ENCODE measurements at regions not wholly inside any gene's neighbourhood (a gene's known extent, or its start where the extent isn't known, plus 50 kb on each side); places are given as distances from the start of the nearest gene placed in this dataset.

- no peaks in the 10 kb centered on the region for H3K79me2 ChIP-seq (ENCODE audit: control insufficient read depth, insufficient read depth, low read length)
- H3K9me3 ChIP-seq (replicated peaks; ENCODE audit: control insufficient read depth, insufficient read depth, low read length) = no peaks in the 10 kb centered on the region
- no peak overlapping the region for H3K4me3 ChIP-seq (replicated peaks in 1 of 3; ENCODE audit: insufficient read depth in 1 of 3, low read depth in 1 of 3, low read length in 3 of 3)
- DNase-seq (ENCODE audit: low read depth, low spot score) (no peak), FAIRE-seq (no peak)
- ChIA-PET POLR2A (no interaction called here), CTCF (no interaction called here)
- TF ChIP-seq CTCF (IDR thresholded peaks at IDR 0.05; ENCODE audit: extremely low read depth in 1 of 2, insufficient read depth in 1 of 2, low read depth in 1 of 2, low read length in 2 of 2) (no peak), MYC (IDR thresholded peaks at IDR 0.05; ENCODE audit: low read depth, low read length) (no peak), GATA2 (IDR thresholded peaks at IDR 0.05; ENCODE audit: insufficient read depth, insufficient read length, low read depth, low read length) (no peak), JUN (IDR thresholded peaks at IDR 0.05; ENCODE audit: borderline replicate concordance, insufficient read depth, insufficient read length, low read depth) (no peak), MAX (IDR thresholded peaks at IDR 0.05; ENCODE audit: insufficient read depth, insufficient read length) (no peak), POLR2A (IDR thresholded peaks at IDR 0.05; ENCODE audit: low read depth, low read length) (no peak), POLR2AphosphoS5 (IDR thresholded peaks at IDR 0.05; ENCODE audit: insufficient read depth, low read depth, low read length) (no peak), EZH2 (IDR thresholded peaks at IDR 0.05; ENCODE audit: borderline replicate concordance, low read depth, low read length, severe bottlenecking) (no peak), FOS (IDR thresholded peaks at IDR 0.05; ENCODE audit: borderline replicate concordance, insufficient read depth, low read length) (no peak)
- no peak overlapping the region for H3K4me2 ChIP-seq (ENCODE audit: insufficient read depth, low read length)
- H3K9ac ChIP-seq (replicated peaks; ENCODE audit: extremely low read depth, insufficient read depth, low read length) = no peak overlapping the region
- intact Hi-C loops (cut with micrococcal nuclease) (no loop called here), dilution Hi-C loops (cut with MboI; ENCODE audit: extremely low pct_ligation_motif_present, low sequenced_read_pairs) (no loop called here)
- no peaks in the 10 kb centered on the region for H3K36me3 ChIP-seq (ENCODE audit: control insufficient read depth in 2 of 2, extremely low read depth in 1 of 2, insufficient read depth in 2 of 2, low read length in 2 of 2)
- no TSS peak for BruUV-seq (replicated peaks)
- H3K9me1 ChIP-seq (replicated peaks; ENCODE audit: control insufficient read depth, extremely low read depth, insufficient read depth, low read length) = no peaks in the 10 kb centered on the region
- no peak overlapping the region for H3K27ac ChIP-seq (ENCODE audit: insufficient read depth, low read depth, low read length)
- no peaks in the 10 kb centered on the region for H3K27me3 ChIP-seq (ENCODE audit: control insufficient read depth in 2 of 2, insufficient read depth in 2 of 2, low read length in 2 of 2)
- no peak overlapping the region for H2AFZ ChIP-seq (ENCODE audit: low read depth, low read length)
- peaks cover 2% of the 10 kb centered on the region for H3K4me1 ChIP-seq (ENCODE audit: control insufficient read depth, extremely low read depth, insufficient read depth, low read length)
- no peaks in the 10 kb centered on the region for H4K20me1 ChIP-seq (replicated peaks; ENCODE audit: control insufficient read depth, extremely low read depth, insufficient read depth, low read length)
Observed at GRCh38 chr5:124865066-124865465, 118.6 kb upstream of the ZNF608 start.

Measured in endothelial cell of umbilical vein (primary cell).